B cell (primary cell): ENCODE measurements at regions not wholly inside any gene's neighbourhood (a gene's known extent, or its start where the extent isn't known, plus 50 kb on each side); places are given as distances from the start of the nearest gene placed in this dataset.

Source experiments
- EZH2 ChIP-seq: IDR thresholded peaks from 2 replicates; pipeline ENCODE4 v1.6.1; 2012; ENCODE audit warnings: borderline replicate concordance, low read depth, mild to moderate bottlenecking, moderate library complexity, low read length; ENCODE audit not compliant: insufficient read depth, poor library complexity, severe bottlenecking
- TF ChIP-seq, protein P1 (sequence below): fragments of 200-600 bp; IDR thresholded peaks from one replicate; pipeline ENCODE4 v1.8.0; 2022; ENCODE audit warnings: antibody characterized with exemption, mild to moderate bottlenecking

GRCh38 chr18:41418598-41418997, 536.4 kb upstream of the PIK3C3 start:
- TF ChIP-seq, protein P1, sequence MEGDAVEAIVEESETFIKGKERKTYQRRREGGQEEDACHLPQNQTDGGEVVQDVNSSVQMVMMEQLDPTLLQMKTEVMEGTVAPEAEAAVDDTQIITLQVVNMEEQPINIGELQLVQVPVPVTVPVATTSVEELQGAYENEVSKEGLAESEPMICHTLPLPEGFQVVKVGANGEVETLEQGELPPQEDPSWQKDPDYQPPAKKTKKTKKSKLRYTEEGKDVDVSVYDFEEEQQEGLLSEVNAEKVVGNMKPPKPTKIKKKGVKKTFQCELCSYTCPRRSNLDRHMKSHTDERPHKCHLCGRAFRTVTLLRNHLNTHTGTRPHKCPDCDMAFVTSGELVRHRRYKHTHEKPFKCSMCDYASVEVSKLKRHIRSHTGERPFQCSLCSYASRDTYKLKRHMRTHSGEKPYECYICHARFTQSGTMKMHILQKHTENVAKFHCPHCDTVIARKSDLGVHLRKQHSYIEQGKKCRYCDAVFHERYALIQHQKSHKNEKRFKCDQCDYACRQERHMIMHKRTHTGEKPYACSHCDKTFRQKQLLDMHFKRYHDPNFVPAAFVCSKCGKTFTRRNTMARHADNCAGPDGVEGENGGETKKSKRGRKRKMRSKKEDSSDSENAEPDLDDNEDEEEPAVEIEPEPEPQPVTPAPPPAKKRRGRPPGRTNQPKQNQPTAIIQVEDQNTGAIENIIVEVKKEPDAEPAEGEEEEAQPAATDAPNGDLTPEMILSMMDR, result no peak
- TF ChIP-seq EZH2, result no peak
